22Rv1 (cell line): ENCODE measurements at regions not wholly inside any gene's neighbourhood (a gene's known extent, or its start where the extent isn't known, plus 50 kb on each side); places are given as distances from the start of the nearest gene placed in this dataset.

Experiments
- ZFX ChIP-seq: fragments of 450-650 bp; IDR thresholded peaks from 2 replicates; pipeline ENCODE4 v1.6.1; 2017; ENCODE audit warnings: antibody characterized with exemption, borderline replicate concordance
- TF ChIP-seq, protein P1 (sequence below): fragments of 450-650 bp; IDR thresholded peaks from 2 replicates; pipeline ENCODE4 v1.5.1; 2017; ENCODE audit warnings: mild to moderate bottlenecking

DNA sequence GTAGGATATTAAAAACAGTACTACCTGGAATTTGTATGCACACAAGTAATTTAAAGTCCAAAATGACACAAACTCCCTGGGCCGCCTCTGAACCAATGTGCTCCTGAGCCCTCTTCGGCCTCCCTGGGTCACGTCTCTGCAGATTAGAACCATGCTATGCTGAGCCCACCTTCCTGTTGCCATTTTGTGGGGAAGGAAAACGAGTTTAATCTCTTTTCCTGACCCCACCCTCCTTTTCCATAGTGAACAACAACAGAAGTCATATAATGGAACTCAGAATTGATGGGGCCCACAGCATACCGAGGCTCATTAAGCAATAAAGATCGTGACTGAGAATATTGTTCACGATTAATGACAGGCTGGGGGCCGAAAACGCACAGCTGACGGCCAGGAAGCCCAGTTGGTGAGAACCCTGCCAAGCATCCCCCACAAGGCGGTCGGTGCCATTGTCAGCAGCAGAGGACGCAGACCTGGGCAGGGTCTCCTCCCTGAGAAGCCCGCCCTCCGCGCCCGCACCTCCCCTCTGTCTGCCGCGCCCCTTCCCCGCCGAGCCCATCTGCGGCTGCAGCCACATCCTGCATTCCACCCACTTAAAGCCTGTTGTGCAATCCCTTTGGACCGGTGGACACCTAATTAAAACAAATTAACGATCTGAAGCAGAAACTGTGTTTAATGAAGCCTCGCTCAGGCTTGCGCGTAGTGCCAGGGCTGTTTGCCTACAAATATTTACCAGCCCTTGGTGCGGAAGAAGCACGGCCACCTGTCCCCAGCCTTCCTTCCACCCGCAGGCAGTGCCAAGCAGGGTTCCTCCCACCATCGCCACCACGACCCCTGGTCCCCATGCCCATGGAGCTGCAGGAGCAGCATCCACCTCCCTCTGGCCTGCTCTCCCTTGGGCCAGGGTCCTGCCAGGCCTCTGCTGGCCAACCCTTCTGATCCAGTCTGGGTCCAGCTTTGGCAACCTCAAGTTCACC is 68.1 kb downstream of the DLL1 start:
- TF ChIP-seq, protein P1, sequence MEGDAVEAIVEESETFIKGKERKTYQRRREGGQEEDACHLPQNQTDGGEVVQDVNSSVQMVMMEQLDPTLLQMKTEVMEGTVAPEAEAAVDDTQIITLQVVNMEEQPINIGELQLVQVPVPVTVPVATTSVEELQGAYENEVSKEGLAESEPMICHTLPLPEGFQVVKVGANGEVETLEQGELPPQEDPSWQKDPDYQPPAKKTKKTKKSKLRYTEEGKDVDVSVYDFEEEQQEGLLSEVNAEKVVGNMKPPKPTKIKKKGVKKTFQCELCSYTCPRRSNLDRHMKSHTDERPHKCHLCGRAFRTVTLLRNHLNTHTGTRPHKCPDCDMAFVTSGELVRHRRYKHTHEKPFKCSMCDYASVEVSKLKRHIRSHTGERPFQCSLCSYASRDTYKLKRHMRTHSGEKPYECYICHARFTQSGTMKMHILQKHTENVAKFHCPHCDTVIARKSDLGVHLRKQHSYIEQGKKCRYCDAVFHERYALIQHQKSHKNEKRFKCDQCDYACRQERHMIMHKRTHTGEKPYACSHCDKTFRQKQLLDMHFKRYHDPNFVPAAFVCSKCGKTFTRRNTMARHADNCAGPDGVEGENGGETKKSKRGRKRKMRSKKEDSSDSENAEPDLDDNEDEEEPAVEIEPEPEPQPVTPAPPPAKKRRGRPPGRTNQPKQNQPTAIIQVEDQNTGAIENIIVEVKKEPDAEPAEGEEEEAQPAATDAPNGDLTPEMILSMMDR, result no peak
- TF ChIP-seq ZFX, result no peak
